ENCODE measurements at regions not wholly inside any gene's neighbourhood (a gene's known extent, or its start where the extent isn't known, plus 50 kb on each side); places are given as distances from the start of the nearest gene placed in this dataset.
"Not testable (repeated sequence)": the region's sequence is repeated elsewhere in the genome, so short reads cannot be mapped to it uniquely, and the experiment has no call there.

DNA sequence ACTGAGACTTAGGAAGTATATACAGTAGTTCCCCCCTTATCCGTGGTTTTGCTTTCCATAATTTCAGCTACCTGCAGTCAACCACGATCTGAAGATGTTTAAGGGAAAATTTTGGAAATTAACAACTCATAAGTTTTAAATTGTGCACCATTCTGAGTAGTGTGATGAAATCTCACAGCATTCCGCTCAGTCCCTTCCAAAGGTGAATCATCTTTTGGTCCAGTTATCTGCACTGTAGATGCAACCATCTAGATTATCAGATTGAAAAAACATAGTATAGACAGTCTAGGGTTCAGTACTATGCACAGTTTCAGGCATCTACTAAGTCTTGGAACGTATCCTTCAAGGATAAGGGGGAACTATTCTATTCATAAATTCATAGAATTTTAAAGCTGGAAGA, 109.0 kb downstream of the ANXA3 start:
- no peak for DNase-seq (ENCODE audit: low spot score)
- no peak for ATAC-seq (ENCODE audit: low FRiP score)
- TF ChIP-seq, protein P1, sequence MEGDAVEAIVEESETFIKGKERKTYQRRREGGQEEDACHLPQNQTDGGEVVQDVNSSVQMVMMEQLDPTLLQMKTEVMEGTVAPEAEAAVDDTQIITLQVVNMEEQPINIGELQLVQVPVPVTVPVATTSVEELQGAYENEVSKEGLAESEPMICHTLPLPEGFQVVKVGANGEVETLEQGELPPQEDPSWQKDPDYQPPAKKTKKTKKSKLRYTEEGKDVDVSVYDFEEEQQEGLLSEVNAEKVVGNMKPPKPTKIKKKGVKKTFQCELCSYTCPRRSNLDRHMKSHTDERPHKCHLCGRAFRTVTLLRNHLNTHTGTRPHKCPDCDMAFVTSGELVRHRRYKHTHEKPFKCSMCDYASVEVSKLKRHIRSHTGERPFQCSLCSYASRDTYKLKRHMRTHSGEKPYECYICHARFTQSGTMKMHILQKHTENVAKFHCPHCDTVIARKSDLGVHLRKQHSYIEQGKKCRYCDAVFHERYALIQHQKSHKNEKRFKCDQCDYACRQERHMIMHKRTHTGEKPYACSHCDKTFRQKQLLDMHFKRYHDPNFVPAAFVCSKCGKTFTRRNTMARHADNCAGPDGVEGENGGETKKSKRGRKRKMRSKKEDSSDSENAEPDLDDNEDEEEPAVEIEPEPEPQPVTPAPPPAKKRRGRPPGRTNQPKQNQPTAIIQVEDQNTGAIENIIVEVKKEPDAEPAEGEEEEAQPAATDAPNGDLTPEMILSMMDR (IDR thresholded peaks at IDR 0.05), result no peak

DNA sequence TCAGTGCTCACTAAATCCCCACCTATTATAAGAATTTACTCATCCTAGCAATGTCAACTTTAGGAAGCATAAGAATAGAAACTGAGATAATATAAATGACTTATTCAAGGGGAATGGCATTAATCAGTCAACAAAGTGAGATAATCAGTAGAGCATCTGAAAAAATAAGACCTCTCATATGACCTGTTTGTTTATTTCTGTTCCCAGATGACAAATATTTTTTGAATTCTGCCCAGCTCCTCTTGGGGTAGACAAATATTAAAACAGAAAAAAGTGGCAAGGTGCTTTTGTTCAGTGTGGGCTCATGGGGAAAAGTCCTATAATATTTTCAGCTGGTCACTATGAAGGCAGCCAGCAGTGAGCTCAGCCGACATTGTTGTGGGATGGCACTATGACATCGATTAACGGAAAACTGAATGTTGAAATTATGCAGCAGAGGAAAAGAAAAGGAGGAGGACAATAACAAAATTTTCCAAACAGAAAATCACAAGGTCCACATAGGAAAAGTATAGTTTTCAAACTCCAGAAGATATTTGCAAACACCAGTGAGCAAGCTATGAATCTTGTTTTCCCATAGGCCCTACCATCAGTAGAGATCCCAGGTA, 109.6 kb downstream of the ANXA3 start:
- ATAC-seq (ENCODE audit: low FRiP score) (no peak), DNase-seq (ENCODE audit: low spot score) (no peak)
- TF ChIP-seq, protein P1 (IDR thresholded peaks at IDR 0.05), result no peak

DNA sequence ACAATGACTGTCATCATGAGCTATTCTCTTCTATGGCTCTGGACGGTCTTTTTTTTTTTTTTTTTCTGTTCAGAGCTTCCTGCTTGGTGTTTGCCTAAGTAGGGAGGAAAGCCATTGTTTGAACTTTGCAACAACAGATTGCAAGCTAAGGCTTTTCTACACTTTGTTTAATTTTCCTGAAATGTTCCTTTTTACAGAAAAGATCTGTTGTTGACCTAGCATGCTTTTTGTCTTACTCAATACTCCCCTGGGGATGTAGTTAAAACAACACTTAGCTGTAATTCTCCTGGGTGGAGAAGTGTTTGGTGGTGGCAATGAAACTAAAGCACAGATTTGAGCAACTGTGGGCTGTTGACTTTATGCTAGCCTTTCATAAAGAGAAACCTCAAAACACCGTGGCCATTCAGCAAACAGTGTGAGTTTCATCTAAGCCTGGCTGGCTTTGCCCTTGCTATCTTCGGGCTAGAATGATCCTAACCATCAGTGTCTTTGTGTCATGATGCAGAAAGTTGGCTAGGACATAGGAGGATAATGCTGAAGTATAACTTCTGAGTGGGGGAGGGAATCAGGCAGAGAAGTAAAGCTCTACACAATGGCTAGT, 110.5 kb downstream of the ANXA3 start:
- ATAC-seq (ENCODE audit: low FRiP score) (no peak), DNase-seq (ENCODE audit: low spot score) (no peak)
- TF ChIP-seq, protein P1 (IDR thresholded peaks at IDR 0.05), result no peak

DNA sequence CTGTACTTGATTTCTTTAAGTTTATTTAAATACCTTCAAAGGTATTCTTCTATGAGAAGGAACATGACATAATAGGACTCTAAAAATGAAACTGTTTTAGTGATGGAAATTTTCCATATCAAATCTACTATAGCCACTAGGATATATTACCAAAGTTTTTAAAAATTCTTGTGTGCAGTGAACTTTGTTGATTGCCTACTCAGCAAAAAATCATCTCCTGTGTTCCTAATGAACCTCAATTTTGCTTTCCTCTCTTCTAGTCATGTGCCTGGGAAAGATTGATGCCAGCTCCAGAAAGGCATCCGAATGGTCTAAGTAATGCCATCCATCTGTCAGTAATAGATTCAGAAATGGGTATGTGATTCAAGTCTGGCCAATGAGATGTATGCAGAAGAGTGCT, 111.1 kb downstream of the ANXA3 start:
- TF ChIP-seq, protein P1 (IDR thresholded peaks at IDR 0.05), result no peak
- DNase-seq (ENCODE audit: low spot score) (no peak), ATAC-seq (ENCODE audit: low FRiP score) (no peak)

DNA sequence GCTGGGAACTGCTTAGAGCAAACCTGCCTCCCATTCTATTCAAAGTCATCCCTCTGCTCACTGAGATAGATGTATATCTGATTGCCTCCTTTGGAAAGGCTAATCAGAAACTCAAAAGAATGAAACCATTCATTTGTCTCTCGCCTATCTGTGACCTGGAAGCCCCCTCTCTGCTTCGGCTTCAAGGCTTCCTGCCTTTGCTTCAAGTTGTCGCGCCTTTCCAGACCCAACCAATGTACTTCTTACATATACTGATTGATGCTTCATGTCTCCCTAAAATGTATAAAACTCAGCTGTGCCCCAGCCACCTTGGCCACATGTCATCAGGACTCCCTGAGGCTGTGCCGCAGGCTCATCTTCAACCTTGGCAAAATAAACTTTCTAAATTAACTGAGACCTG, 111.9 kb upstream of the BMP2K start:
- ATAC-seq (ENCODE audit: low FRiP score); DNase-seq (ENCODE audit: low spot score): not testable (repeated sequence)

DNA sequence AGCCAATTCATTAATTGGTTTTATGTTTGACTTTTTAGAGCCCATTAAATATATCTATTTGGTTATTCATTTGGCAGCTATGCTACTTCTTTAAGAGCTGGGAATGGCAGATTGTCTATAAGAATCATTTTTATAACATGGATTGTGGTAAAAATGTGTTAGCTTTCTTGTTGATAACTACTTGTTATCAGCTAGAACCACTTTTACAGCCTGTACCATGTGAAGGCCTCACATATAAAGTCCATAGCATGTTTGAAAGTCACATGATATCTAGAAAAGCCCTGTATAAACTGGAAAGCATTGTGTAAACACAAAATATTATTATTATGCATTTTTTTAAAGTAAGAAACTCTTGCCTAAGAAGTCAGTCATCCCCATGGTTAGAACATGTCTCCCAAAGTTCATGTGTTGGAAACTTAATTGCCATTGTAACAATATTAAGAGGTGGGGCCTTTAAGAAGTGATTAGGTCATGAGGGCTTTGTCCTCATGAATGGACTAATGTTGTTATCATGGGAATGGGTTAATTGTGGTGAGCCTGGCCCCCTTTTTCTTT, 110.9 kb upstream of the BMP2K start:
- ATAC-seq (ENCODE audit: low FRiP score) (no peak), DNase-seq (ENCODE audit: low spot score) (no peak)
- TF ChIP-seq, protein P1 (IDR thresholded peaks at IDR 0.05), result no peak

DNA sequence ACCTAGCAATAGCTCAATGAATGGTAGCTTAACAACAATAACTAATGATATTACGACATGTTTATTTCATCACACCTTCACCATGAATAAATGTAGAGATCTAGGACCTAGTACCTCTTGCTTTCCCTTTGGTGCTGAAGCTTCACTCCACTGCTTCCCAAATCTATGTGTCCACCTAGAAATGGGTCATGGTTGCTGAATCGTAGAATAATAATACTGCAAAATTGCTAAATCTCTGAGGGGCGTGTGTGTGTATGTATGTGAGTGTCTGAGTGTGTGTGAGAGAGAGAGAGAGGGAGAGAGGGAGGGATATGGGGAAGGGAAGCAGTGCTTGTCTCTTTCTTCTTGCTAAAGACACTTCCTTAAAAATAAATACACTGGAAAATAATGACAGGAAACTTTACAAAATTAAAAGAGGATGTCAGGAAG, 109.3 kb upstream of the BMP2K start:
- DNase-seq (ENCODE audit: low spot score) (no peak), ATAC-seq (ENCODE audit: low FRiP score) (no peak)
- TF ChIP-seq, protein P1 (IDR thresholded peaks at IDR 0.05), result no peak

All from omental fat pad (tissue), 3 donors.